Umbilical cord (tissue), 1 donor: ENCODE measurements at regions not wholly inside any gene's neighbourhood (a gene's known extent, or its start where the extent isn't known, plus 50 kb on each side); places are given as distances from the start of the nearest gene placed in this dataset.
"Not testable (repeated sequence)": the region's sequence is repeated elsewhere in the genome, so short reads cannot be mapped to it uniquely, and the experiment has no call there.

Source experiments
- DNase-seq: peaks from one replicate; pipeline ENCODE4 v3.0.0-alpha.2; 2015; ENCODE audit warnings: low spot score

DNA sequence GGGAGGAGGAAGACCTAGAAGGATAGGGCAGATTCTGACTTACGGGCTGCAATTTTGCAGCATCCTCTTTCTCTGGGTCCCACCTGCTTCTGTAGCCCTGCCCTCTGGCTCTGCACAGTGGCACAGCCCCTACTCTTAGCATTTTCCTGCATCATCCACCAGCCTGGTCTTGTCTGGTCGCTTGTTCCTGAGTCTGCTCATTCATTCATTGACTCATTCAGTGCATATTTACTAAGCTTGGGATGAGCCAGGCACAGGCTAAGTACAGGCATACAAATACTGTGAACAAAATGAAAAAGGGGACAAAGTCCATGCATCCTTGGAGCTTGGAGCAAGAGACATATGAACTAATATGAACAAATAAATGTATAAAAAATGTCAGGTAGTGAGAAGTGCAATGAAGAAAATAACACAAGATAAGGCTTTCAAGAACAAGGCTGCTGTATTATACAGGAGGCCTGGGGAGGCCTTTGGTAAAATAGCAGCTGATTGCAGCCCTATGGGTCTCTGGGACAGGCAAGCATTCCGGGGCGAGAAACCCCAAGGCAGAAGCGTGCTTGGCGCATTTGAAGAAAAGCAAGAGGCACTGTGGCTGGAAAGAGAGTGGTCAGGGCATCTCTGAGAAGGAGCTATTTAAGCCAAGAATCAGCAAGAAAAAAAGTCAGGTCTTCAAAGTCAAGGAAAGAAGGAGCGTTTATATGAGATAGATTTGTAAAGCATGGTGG, 108.0 kb upstream of the ALX4 start:
- no peak for DNase-seq

GRCh38 chr11:44418456-44418830, 108.5 kb upstream of the ALX4 start:
- no peak for DNase-seq

DNA sequence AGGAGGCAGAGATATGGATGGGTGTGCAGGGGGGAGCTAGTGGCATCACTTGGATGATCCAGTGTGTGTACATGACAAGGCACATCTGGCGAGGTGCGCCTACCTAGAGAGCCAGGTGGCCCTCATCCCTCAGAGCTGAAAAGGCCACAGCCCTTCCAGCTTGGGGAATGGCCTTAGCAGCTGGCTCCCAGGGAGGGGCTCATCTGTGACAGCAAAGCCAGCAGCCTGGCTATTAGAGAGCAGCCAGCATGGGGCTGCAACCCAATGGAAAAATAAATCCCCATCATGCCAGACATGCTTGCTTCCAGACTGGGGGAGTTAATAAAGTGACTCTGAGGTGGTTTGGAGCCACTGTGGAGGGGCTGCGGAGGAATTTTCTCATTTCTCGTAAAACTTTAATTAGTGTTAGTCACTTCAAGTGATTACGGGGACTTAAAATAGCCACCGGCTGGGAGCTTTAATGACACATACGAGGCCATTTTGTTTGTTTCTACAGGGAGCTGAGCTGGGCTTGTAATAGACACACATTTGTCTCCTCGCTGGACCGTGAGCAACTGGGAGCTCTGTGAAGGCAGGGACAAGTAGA, 111.2 kb upstream of the ALX4 start:
- DNase-seq = no peak

- DNase-seq = no peak
Measured at GRCh38 chr11:44423289-44423688, 113.3 kb upstream of the ALX4 start.

DNA sequence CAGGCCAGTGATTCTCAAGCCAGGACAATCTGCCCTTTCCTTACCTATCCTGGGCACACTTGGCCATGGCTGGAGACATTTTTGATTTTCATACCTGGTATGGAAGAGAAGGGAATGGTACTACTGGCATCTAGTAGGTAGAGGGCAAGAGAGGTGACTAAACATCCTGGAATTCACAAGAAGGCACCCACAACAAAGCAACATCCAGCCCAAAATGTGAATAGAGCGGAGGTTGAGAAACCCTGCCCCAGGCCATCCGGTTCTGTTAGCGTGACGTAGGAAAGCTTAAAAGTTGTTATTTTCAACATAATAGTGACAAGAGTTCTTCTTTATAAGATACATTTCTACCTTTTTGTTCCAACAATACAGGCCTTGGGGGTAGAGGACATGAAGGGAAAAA, 114.9 kb upstream of the ALX4 start:
- DNase-seq = no peak

GRCh38 chr11:44426119-44426518, 116.2 kb upstream of the ALX4 start:
- DNase-seq = no peak

DNA sequence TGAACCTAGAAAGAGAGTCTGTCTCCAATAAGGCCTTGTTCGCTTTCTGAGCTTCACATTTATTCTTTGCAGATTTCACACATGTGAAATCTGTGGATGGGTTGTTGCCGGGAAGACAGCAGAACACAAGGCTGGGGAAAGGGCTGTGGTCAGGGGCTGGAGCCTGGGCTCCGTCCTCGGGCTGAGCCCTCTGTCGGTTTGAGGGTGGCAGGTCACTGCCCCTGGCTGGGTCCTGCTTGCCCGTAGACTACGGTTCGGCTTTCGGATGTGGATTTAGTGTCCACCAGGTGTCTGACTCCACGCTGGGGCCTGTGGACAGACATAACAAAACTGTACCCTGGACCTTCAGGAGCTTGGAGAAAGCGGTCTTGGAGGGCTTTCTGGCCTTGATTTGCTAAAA, 117.0 kb upstream of the ALX4 start:
- no peak for DNase-seq

DNA sequence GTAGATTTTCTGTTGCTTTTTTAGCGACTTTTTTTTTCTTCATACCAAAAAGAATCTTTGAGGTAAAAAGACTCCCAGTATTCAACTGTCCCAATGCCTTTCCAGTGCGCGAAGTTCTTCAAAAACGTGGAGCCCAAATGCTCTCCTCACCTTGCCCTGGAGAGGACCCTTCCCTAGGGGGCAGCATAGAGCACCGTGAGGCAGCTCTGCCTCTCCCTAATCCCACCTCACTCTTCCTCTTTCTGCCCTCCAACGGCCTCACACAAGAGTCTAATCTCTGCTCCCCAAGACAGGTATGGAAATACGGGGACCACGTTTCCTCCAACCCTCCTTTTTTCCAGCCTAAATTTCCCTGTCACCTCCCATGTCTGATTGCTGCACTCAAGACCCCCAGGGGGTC, 117.5 kb upstream of the ALX4 start:
- no peak for DNase-seq

GRCh38 chr11:44430140-44430539, 120.2 kb upstream of the ALX4 start:
- DNase-seq = no peak

GRCh38 chr11:44434191-44434590, 124.3 kb upstream of the ALX4 start:
- no peak for DNase-seq

DNA sequence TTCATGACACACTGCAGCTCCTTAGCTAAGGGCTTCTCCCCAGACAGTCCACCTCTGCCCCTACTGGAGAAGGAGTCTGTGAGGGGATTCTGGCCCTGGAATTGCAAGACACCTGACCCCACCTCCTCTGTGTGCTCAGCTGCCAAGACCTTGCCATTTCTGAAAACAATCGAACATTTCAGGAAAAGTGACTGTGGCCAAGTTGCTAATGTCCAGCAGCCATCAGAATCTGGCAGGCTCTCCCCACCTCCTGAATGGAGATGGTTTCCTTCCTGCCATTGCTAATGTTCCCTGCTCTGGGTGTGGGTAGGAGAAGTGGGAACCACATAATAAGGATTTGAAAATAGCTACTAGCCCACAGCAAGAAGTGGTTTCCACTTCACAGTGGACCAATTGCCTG, 127.2 kb upstream of the ALX4 start:
- no peak for DNase-seq

GRCh38 chr11:44442893-44443673, 122.4 kb upstream of the CD82 start:
- DNase-seq = not testable (repeated sequence)

GRCh38 chr11:44443836-44444769, 121.4 kb upstream of the CD82 start:
- no peak for DNase-seq

GRCh38 chr11:44444770-44445321, 120.6 kb upstream of the CD82 start:
- DNase-seq = no peak

DNA sequence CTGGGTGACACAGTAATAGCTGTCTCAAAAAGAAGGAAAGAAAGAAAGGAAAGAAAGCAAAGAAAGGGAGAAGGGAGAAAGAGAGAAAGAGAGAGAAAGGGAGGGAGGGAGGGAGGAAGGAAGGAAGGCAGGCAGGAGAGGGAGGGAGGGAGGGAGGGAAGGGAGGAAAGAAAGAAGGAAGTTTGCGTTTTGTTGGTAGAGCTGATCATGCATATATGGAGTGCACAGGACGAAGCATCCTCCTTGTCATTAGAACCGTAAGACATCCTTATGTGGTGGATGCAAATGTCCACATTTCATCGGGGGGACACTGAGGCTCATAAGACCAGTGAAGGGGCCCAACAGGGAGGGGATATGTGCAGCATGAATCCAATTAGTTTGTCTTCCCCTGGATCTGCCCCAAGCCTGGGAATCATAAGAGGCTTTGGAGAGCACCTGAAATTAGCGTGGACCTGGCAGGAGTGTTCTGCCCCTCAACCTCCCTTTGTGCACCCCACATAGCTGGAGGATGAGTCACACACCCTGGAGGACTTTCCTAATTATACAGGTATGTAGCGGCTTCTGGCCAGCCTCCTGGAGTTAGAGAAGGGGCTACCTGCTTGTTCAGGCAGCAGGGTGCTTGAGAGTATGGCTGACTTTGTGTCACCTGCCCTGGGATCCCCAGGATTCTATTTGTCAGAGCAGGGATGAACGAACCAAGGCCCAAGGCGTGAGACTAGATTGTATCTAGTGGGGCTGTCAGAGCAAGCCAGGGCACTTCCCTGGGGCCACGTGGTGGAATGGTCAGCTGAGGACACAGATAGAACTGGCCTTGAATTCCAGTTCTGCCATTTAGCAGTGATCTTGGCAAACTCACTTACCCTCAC, 119.7 kb upstream of the CD82 start:
- peak; percentile 10 for DNase-seq

GRCh38 chr11:44446366-44446762, 119.1 kb upstream of the CD82 start:
- DNase-seq = no peak

- no peak for DNase-seq
Measured at GRCh38 chr11:44446996-44447771, 118.3 kb upstream of the CD82 start.

DNA sequence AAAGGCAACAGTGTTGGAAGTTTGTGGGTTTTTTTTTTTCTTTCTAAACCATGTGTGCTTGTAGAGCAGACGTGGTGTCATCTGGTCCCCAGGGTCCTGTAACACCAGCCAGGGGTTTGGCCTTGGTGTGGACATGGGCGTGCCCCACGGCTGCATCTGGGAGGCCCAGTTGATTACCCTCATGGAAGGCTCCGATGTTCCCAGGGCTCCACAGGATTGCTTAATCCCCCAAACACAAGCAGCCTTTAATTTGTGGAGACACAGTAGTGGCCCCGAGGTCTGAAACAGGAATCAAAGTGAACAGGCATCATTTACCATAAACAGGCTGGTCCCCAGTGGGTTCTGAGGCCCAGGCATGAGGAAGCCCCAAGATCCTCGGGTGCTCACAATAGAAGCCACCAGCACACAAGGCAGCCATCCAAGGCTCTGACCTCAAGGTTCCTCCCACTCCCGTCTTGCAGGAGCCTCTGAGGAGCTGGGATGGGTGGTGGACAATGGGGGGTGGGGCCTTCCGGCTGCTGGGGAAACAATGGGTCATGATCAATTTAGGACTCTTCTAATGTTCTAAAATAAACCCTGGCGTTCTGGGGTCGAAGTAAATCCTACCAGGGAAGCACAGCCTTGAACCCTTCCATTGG, 115.0 kb upstream of the CD82 start:
- no peak for DNase-seq

GRCh38 chr11:44451706-44452105, 113.8 kb upstream of the CD82 start:
- no peak for DNase-seq
